HG03196 (cell line): ENCODE measurements at regions not wholly inside any gene's neighbourhood (a gene's known extent, or its start where the extent isn't known, plus 50 kb on each side); places are given as distances from the start of the nearest gene placed in this dataset.

Experiments used
- ATAC-seq: cut with Tn5 transposase; IDR thresholded peaks from one replicate; pipeline ENCODE4 v1.9.1; 2021; ENCODE audit not compliant: unreplicated experiment

- no peak for ATAC-seq
These were observed 60.3 kb upstream of the RIPPLY2 start for GRCh38 chr6:83792846-83793245.

GRCh38 chr6:83781506-83781905 is 71.7 kb upstream of the RIPPLY2 start:
- ATAC-seq: no peak

- ATAC-seq: peak; percentile 54
These were observed 62.0 kb upstream of the SNAP91 start for GRCh38 chr6:83770910-83771309.

GRCh38 chr6:83769413-83769812 is 60.5 kb upstream of the SNAP91 start:
- ATAC-seq: no peak

GRCh38 chr6:83767033-83767432 is 58.1 kb upstream of the SNAP91 start:
- no peak for ATAC-seq
